Mesenteric fat pad (tissue), 1 donor: ENCODE measurements at regions not wholly inside any gene's neighbourhood (a gene's known extent, or its start where the extent isn't known, plus 50 kb on each side); places are given as distances from the start of the nearest gene placed in this dataset.

Experiments
- DNase-seq: peaks from one replicate; pipeline ENCODE4 v3.0.0-alpha.2; 2020; ENCODE audit warnings: low spot score
- donor health status: DM: yes; HTN: yes; CAD: no.

GRCh38 chr5:24365406-24365805 lies 279.4 kb downstream of the CDH10 start:
- no peak for DNase-seq

GRCh38 chr5:24367216-24367615 lies 277.6 kb downstream of the CDH10 start:
- no peak for DNase-seq

GRCh38 chr5:24368115-24368514 lies 276.7 kb downstream of the CDH10 start:
- DNase-seq: no peak

GRCh38 chr5:24376210-24376609 lies 268.6 kb downstream of the CDH10 start:
- no peak for DNase-seq

GRCh38 chr5:24376616-24377015 lies 268.2 kb downstream of the CDH10 start:
- no peak for DNase-seq

GRCh38 chr5:24381861-24382489 lies 262.8 kb downstream of the CDH10 start:
- no peak for DNase-seq

GRCh38 chr5:24385070-24385469 lies 259.7 kb downstream of the CDH10 start:
- DNase-seq: no peak

GRCh38 chr5:24385617-24386016 lies 259.2 kb downstream of the CDH10 start:
- no peak for DNase-seq

- DNase-seq: no peak
These were observed 256.3 kb downstream of the CDH10 start for GRCh38 chr5:24388448-24388847.

- DNase-seq: no peak
These were observed 254.8 kb downstream of the CDH10 start for GRCh38 chr5:24389968-24390367.

GRCh38 chr5:24391816-24392215 lies 253.0 kb downstream of the CDH10 start:
- DNase-seq: no peak

GRCh38 chr5:24397601-24398000 lies 247.2 kb downstream of the CDH10 start:
- no peak for DNase-seq

- no peak for DNase-seq
These were observed 243.0 kb downstream of the CDH10 start for GRCh38 chr5:24401773-24402172.

- no peak for DNase-seq
These were observed 237.3 kb downstream of the CDH10 start for GRCh38 chr5:24407466-24407865.

- DNase-seq: no peak
These were observed 216.4 kb downstream of the CDH10 start for GRCh38 chr5:24428345-24428744.

GRCh38 chr5:24433555-24433954 lies 211.2 kb downstream of the CDH10 start:
- DNase-seq: no peak
